Loucy (cell line): ENCODE measurements at regions not wholly inside any gene's neighbourhood (a gene's known extent, or its start where the extent isn't known, plus 50 kb on each side); places are given as distances from the start of the nearest gene placed in this dataset.

Experiments
- EZH2phosphoT487 ChIP-seq: fragments of 200-600 bp; IDR thresholded peaks from 2 replicates; pipeline ENCODE4 v1.6.1; 2018; ENCODE audit warnings: antibody characterized with exemption, mild to moderate bottlenecking, moderate library complexity, borderline replicate concordance
- TF ChIP-seq, protein P1 (sequence below): fragments of 200-600 bp; sonication (generic); conservative IDR thresholded peaks from 2 replicates; pipeline ENCODE4 v1.5.1; 2014; ENCODE audit warnings: mild to moderate bottlenecking, antibody characterized with exemption, low read length

- TF ChIP-seq, protein P1, sequence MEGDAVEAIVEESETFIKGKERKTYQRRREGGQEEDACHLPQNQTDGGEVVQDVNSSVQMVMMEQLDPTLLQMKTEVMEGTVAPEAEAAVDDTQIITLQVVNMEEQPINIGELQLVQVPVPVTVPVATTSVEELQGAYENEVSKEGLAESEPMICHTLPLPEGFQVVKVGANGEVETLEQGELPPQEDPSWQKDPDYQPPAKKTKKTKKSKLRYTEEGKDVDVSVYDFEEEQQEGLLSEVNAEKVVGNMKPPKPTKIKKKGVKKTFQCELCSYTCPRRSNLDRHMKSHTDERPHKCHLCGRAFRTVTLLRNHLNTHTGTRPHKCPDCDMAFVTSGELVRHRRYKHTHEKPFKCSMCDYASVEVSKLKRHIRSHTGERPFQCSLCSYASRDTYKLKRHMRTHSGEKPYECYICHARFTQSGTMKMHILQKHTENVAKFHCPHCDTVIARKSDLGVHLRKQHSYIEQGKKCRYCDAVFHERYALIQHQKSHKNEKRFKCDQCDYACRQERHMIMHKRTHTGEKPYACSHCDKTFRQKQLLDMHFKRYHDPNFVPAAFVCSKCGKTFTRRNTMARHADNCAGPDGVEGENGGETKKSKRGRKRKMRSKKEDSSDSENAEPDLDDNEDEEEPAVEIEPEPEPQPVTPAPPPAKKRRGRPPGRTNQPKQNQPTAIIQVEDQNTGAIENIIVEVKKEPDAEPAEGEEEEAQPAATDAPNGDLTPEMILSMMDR: no peak
- TF ChIP-seq EZH2phosphoT487: no peak
These were observed 160.7 kb downstream of the BARX2 start for GRCh38 chr11:129536338-129536737.
